ENCODE measurements at regions not wholly inside any gene's neighbourhood (a gene's known extent, or its start where the extent isn't known, plus 50 kb on each side); places are given as distances from the start of the nearest gene placed in this dataset.

DNA sequence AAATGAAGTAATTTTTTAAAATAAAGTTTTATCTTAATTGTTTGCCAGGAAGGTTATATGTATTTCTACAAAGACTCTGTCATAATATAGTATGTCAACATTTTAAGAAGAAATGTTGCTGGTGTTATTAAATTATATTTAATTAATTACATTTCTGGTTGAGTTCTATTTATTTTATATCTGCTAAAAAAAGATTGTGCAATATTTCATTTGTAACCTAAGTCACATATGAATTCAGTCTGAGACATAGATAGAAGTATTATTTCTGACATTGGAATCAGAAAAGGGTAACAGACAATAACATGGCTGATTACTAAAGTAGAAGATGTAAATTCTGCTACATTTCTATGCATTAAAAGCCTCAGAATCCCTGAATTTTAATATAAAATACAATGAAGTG, 1985.1 kb downstream of the C4orf33 start:
- Histone ChIP-seq H3K9me1 (ENCODE audit: insufficient read depth, low read length) (no peaks in the 10 kb centered on the region), H2AK9ac (replicated peaks; ENCODE audit: low read depth, low read length, poor library complexity) (no peak overlapping the region), H3K23ac (ENCODE audit: low read depth, low read length) (no peak overlapping the region), H3K4me2 (ENCODE audit: low read depth, low read length) (no peak overlapping the region), H4K5ac (ENCODE audit: low read depth, low read length) (no peak overlapping the region), H3K4me1 (ENCODE audit: control insufficient read depth, insufficient read depth, low read length) (no peaks in the 10 kb centered on the region), H3K18ac (ENCODE audit: low read depth, low read length) (no peak overlapping the region), H2BK15ac (ENCODE audit: low read depth, low read length) (no peak overlapping the region), H3K14ac (replicated peaks; ENCODE audit: low read depth, low read length) (no peak overlapping the region), H3K9me3 (ENCODE audit: control insufficient read depth, insufficient read depth, low read length) (no peaks in the 10 kb centered on the region; the same call in 1 of the 2 replicates), H3K79me1 (ENCODE audit: low read depth in 1 of 2, low read length in 2 of 2) (no peaks in the 10 kb centered on the region), H3K27me3 (ENCODE audit: control insufficient read depth, insufficient read depth, low read length) (no peaks in the 10 kb centered on the region), H3K9ac (ENCODE audit: low read depth, low read length) (no peak overlapping the region), H3K27ac (ENCODE audit: insufficient read depth, low read length) (no peak overlapping the region), H2BK20ac (ENCODE audit: low read depth, low read length) (no peak overlapping the region), H3K36me3 (ENCODE audit: control insufficient read depth, insufficient read depth, low read length) (no peaks in the 10 kb centered on the region), H2AK5ac (ENCODE audit: low read depth, low read length) (no peak overlapping the region), H4K8ac (ENCODE audit: low read depth in 2 of 2, low read length in 2 of 2) (no peak overlapping the region), H4K91ac (ENCODE audit: insufficient read depth, low read depth, low read length) (no peak overlapping the region), H4K20me1 (ENCODE audit: insufficient read depth, low read length) (no peaks in the 10 kb centered on the region), H2BK5ac (ENCODE audit: low read depth, low read length, poor library complexity, severe bottlenecking) (no peak overlapping the region), H3K4ac (ENCODE audit: low read depth, low read length) (no peak overlapping the region), H3K56ac (ENCODE audit: extremely low read depth, insufficient read depth, low read length) (no peak overlapping the region), H2AFZ (replicated peaks; ENCODE audit: low read length, poor library complexity) (no peak overlapping the region), H3K4me3 (ENCODE audit: insufficient read depth, low read depth, low read length) (no peak overlapping the region), H2BK120ac (ENCODE audit: low read depth, low read length) (no peak overlapping the region)
- TF ChIP-seq CHD1 (IDR thresholded peaks at IDR 0.05; ENCODE audit: low read depth, low read length) (no peak), MXI1 (IDR thresholded peaks at IDR 0.05; ENCODE audit: borderline replicate concordance, low read depth, low read length) (no peak), RAD21 (IDR thresholded peaks at IDR 0.05; ENCODE audit: low read length) (no peak), MAFK (IDR thresholded peaks at IDR 0.05; ENCODE audit: low read depth, low read length) (no peak), RCOR1 (IDR thresholded peaks at IDR 0.05; ENCODE audit: insufficient replicate concordance, low read length) (no peak), SMC3 (IDR thresholded peaks at IDR 0.05; ENCODE audit: low read depth, low read length) (no peak), CEBPB (IDR thresholded peaks at IDR 0.05; ENCODE audit: low read depth, low read length) (peak; percentile 57; the same call in 1 of the 2 replicates)
- ChIA-PET CTCF (no interaction called here), POLR2A (ENCODE audit: unreplicated experiment) (no interaction called here)
- dilution Hi-C loops (cut with HindIII; ENCODE audit: low sequenced_read_pairs, unreplicated experiment) = no loop called here
- BruUV-seq (replicated peaks) = no TSS peak
- intact Hi-C loops (cut with micrococcal nuclease) = no loop called here
- ATAC-seq (ENCODE audit: low read depth) (no peak), DNase-seq (no peak)
- in situ Hi-C loops (cut with MboI; ENCODE audit: low sequenced_read_pairs) = no loop called here

All from IMR-90 (cell line).